ENCODE measurements at regions not wholly inside any gene's neighbourhood (a gene's known extent, or its start where the extent isn't known, plus 50 kb on each side); places are given as distances from the start of the nearest gene placed in this dataset.

DNA sequence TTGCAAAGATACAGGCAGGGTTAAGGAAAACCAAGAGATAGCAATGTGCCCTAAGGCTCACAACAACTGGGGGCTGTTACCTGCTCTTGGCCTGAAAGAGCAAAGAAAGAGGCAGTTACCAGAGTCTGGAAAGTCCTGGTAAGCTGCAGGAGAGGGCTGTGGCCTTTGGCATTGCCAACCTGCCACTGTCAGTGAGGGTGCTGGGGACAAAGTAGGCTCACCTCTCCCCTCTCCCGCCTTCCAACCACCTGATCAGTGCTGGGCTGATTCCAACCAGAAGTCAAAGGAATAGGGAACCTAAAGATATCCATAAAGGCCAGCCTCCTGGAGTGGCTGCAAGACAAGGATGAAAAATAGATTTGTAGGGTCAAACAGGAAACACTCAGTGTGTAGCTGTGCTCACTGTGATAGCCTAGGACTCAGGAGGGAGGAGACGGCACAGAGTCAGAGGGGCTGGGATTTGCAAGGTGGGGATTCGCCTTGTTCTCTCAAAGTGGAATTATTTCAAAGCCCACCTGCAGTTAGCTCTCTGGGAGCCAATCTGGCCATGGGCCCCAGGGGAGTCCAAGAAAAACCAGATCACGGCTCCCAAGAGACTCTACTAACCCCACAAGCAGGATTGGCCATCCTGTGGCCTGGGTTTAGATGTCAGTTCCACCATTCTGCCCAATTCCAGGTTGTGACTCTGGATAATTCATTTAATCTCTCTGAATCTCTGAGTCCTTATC is 204.0 kb upstream of the BCL6 start:
- TF ChIP-seq, protein P1, sequence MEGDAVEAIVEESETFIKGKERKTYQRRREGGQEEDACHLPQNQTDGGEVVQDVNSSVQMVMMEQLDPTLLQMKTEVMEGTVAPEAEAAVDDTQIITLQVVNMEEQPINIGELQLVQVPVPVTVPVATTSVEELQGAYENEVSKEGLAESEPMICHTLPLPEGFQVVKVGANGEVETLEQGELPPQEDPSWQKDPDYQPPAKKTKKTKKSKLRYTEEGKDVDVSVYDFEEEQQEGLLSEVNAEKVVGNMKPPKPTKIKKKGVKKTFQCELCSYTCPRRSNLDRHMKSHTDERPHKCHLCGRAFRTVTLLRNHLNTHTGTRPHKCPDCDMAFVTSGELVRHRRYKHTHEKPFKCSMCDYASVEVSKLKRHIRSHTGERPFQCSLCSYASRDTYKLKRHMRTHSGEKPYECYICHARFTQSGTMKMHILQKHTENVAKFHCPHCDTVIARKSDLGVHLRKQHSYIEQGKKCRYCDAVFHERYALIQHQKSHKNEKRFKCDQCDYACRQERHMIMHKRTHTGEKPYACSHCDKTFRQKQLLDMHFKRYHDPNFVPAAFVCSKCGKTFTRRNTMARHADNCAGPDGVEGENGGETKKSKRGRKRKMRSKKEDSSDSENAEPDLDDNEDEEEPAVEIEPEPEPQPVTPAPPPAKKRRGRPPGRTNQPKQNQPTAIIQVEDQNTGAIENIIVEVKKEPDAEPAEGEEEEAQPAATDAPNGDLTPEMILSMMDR (conservative IDR thresholded peaks at IDR 0.05; ENCODE audit: low read depth, low read length): no peak
- no peak overlapping the region for H3K4me3 ChIP-seq (ENCODE audit: low read depth, low read length)
- no peak for DNase-seq (ENCODE audit: low read depth)

- TF ChIP-seq, protein P1 (conservative IDR thresholded peaks at IDR 0.05; ENCODE audit: low read depth, low read length): no peak
- DNase-seq (ENCODE audit: low read depth): no peak
- no peak overlapping the region for H3K4me3 ChIP-seq (ENCODE audit: low read depth, low read length)
These were observed 203.3 kb upstream of the LPP start for GRCh38 chr3:187950671-187951070.

DNA sequence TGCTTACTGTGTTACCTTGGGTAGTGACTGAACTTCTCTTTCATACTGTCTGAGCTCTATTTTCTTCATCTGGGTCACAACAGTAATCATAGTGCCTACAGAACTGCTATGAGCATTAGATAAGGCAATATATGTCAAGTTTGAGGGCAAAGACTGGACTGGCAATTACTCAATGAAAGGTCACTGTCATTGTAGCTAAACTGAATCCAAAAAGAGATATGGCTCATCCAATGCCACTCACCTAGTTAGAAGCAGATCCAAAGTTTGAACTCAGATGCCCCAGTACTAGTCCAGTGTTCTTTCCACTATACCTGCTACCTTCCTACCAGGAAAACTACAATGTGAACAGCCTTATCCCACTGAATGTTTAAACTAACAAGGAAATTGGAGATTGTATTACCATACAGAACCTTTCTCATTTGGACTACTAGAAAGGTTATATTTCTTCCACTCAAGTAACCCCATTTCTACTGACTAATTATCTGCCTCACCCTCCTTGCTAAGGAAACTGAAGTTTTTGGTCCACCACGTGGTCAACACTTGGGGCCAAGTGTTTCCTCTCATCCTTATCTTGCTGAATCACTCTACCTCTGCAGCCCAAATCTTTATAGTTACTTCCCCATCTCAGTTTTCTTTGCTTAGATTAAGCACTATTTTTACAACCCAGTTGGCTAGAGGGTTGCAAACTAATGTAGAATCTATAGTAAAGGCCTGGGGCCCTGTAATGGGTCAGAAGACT is 202.3 kb upstream of the LPP start:
- H3K4me3 ChIP-seq (ENCODE audit: low read depth, low read length): no peak overlapping the region
- TF ChIP-seq, protein P1 (conservative IDR thresholded peaks at IDR 0.05; ENCODE audit: low read depth, low read length): no peak
- no peak for DNase-seq (ENCODE audit: low read depth)

DNA sequence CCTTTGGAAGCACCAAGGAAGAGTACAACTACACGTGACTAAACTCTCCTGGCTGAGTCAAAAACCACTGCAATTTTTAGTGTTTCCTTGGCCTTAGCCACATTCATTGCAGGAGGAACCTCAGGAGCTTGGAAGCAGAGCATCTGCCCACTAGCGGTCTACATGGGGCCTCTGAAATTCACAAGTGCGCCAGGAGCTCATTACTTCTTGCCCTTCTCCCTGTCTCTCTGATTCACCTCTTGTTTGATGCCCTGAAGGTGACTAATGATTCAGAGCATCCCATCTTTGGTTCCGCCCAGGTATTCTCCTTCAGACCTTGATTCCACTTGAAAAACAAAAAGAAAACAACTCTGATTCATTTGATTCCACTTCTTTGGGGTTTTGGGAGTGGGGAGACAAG is 201.1 kb upstream of the LPP start:
- DNase-seq (ENCODE audit: low read depth): no peak
- no peak overlapping the region for H3K4me3 ChIP-seq (ENCODE audit: low read depth, low read length)
- TF ChIP-seq, protein P1 (conservative IDR thresholded peaks at IDR 0.05; ENCODE audit: low read depth, low read length): no peak

DNA sequence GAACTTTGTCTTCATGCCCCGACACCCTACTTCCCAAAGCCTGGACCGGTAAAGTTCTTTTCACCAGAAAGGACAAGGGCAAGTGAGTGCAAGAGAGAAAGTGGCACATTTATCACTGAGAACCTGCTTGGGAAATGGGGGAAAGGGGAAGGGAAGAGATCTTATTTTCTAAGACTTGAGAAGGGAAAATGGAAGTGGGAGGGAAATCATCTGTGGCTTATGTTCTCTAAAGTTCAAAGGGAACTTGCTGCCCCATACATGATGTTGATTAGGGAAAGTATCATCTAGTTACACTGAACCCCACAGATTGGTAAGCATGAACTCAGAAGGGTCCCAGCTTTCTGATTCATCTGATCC is 199.5 kb upstream of the LPP start:
- DNase-seq (ENCODE audit: low read depth): no peak
- TF ChIP-seq, protein P1 (conservative IDR thresholded peaks at IDR 0.05; ENCODE audit: low read depth, low read length): no peak
- no peak overlapping the region for H3K4me3 ChIP-seq (ENCODE audit: low read depth, low read length)

- no peak overlapping the region for H3K4me3 ChIP-seq (ENCODE audit: low read depth, low read length)
- TF ChIP-seq, protein P1 (conservative IDR thresholded peaks at IDR 0.05; ENCODE audit: low read depth, low read length): peak; percentile 24
- peak; percentile 99 for DNase-seq (ENCODE audit: low read depth)
These were observed 198.9 kb upstream of the LPP start for GRCh38 chr3:187954873-187955586.
